ENCODE measurements at regions not wholly inside any gene's neighbourhood (a gene's known extent, or its start where the extent isn't known, plus 50 kb on each side); places are given as distances from the start of the nearest gene placed in this dataset.

- no peaks in the 10 kb centered on the region for H3K4me1 ChIP-seq (ENCODE audit: control insufficient read depth in 4 of 4, insufficient read depth in 4 of 4, low read length in 3 of 4)
- 67% methylated on average over 2 of the region's 2 CpGs for WGBS
- no peak for DNase-seq (ENCODE audit: low spot score)
- H3K9ac ChIP-seq (ENCODE audit: low read depth in 1 of 2, low read length in 2 of 2): no peak overlapping the region
- no peaks in the 10 kb centered on the region for H3K9me3 ChIP-seq (ENCODE audit: control insufficient read depth in 4 of 4, low read length in 3 of 4)
- no peak overlapping the region for H3K27ac ChIP-seq (ENCODE audit: low read depth in 1 of 2, low read length in 2 of 2)
- H3K27me3 ChIP-seq (ENCODE audit: control insufficient read depth in 4 of 4, insufficient read depth in 4 of 4, low read length in 3 of 4): peaks cover 0 to 5% (median under 1%) of the 10 kb centered on the region in 4 donors
- TF ChIP-seq HNF4A (conservative IDR thresholded peaks at IDR 0.05) (no peak), CTCF (IDR thresholded peaks at IDR 0.05; ENCODE audit: low read depth, low read length, missing input control) (no peak), YY1 (IDR thresholded peaks at IDR 0.05) (no peak), ATF3 (IDR thresholded peaks at IDR 0.05) (no peak), TAF1 (conservative IDR thresholded peaks at IDR 0.05) (no peak), FOXA2 (IDR thresholded peaks at IDR 0.05) (no peak), FOXA1 (IDR thresholded peaks at IDR 0.05) (no peak), JUND (IDR thresholded peaks at IDR 0.05) (no peak), SP1 (IDR thresholded peaks at IDR 0.05) (no peak), GABPA (IDR thresholded peaks at IDR 0.05 in 1 of 2, conservative IDR thresholded peaks at IDR 0.05 in 1 of 2) (no peak), NR2F2 (IDR thresholded peaks at IDR 0.05) (no peak), EGR1 (IDR thresholded peaks at IDR 0.05; ENCODE audit: low read depth in 2 of 2) (no peak), ZBTB33 (IDR thresholded peaks at IDR 0.05) (no peak), HNF4G (IDR thresholded peaks at IDR 0.05) (no peak), RXRA (IDR thresholded peaks at IDR 0.05) (no peak), REST (IDR thresholded peaks at IDR 0.05) (no peak)
- no peak overlapping the region for H3K4me3 ChIP-seq (ENCODE audit: low read depth in 1 of 3, low read length in 3 of 3)
- no peaks in the 10 kb centered on the region for H3K36me3 ChIP-seq (ENCODE audit: control insufficient read depth in 4 of 4, insufficient read depth in 3 of 4, low read depth in 1 of 4, low read length in 3 of 4)
Measured at GRCh38 chr20:6410721-6411120, 287.9 kb upstream of the FERMT1 start.

- H3K27ac ChIP-seq (ENCODE audit: low read depth in 1 of 2, low read length in 2 of 2): no peak overlapping the region
- no peak overlapping the region for H3K9ac ChIP-seq (ENCODE audit: low read depth in 1 of 2, low read length in 2 of 2)
- H3K4me1 ChIP-seq (ENCODE audit: control insufficient read depth in 4 of 4, insufficient read depth in 4 of 4, low read length in 3 of 4): no peaks in the 10 kb centered on the region
- H3K36me3 ChIP-seq (ENCODE audit: control insufficient read depth in 4 of 4, insufficient read depth in 3 of 4, low read depth in 1 of 4, low read length in 3 of 4): no peaks in the 10 kb centered on the region
- peaks cover 0 to 12% (median under 1%) of the 10 kb centered on the region in 4 donors for H3K27me3 ChIP-seq (ENCODE audit: control insufficient read depth in 4 of 4, insufficient read depth in 4 of 4, low read length in 3 of 4)
- H3K4me3 ChIP-seq (ENCODE audit: low read depth in 1 of 3, low read length in 3 of 3): no peak overlapping the region
- DNase-seq (ENCODE audit: low spot score): no peak
- 77% methylated on average over 5 of the region's 5 CpGs for WGBS
- TF ChIP-seq YY1 (IDR thresholded peaks at IDR 0.05) (no peak), JUND (IDR thresholded peaks at IDR 0.05) (no peak), HNF4A (conservative IDR thresholded peaks at IDR 0.05) (no peak), EGR1 (IDR thresholded peaks at IDR 0.05; ENCODE audit: low read depth in 2 of 2) (no peak), RXRA (IDR thresholded peaks at IDR 0.05) (no peak), HNF4G (IDR thresholded peaks at IDR 0.05) (no peak), RAD21 (IDR thresholded peaks at IDR 0.05) (no peak), FOXA2 (IDR thresholded peaks at IDR 0.05) (no peak), REST (IDR thresholded peaks at IDR 0.05) (no peak), FOXA1 (IDR thresholded peaks at IDR 0.05) (no peak), MAX (IDR thresholded peaks at IDR 0.05) (no peak), TAF1 (conservative IDR thresholded peaks at IDR 0.05) (no peak)
- H3K9me3 ChIP-seq (ENCODE audit: control insufficient read depth in 4 of 4, low read length in 3 of 4): no peaks in the 10 kb centered on the region
Measured at GRCh38 chr20:6407163-6407562, 284.3 kb upstream of the FERMT1 start.
